Ectodermal cell (in vitro differentiated cells): ENCODE measurements at regions not wholly inside any gene's neighbourhood (a gene's known extent, or its start where the extent isn't known, plus 50 kb on each side); places are given as distances from the start of the nearest gene placed in this dataset.

Source experiments
- H3K27ac ChIP-seq: 2 replicates; pipeline ENCODE4 v1.7.0; 2013; ENCODE audit warnings: mild to moderate bottlenecking, low read depth, low read length; ENCODE audit not compliant: insufficient read depth, poor library complexity, severe bottlenecking
- H3K27me3 ChIP-seq: 2 replicates; pipeline ENCODE4 v1.7.0; 2013; ENCODE audit warnings: mild to moderate bottlenecking, low read length; ENCODE audit not compliant: insufficient read depth, control insufficient read depth, poor library complexity, severe bottlenecking
- H3K36me3 ChIP-seq: one replicate; pipeline ENCODE4 v1.7.0; 2013; ENCODE audit warnings: low read length; ENCODE audit not compliant: control insufficient read depth, insufficient read depth
- H3K4me1 ChIP-seq: one replicate; pipeline ENCODE4 v1.7.0; 2013; ENCODE audit warnings: low read length; ENCODE audit not compliant: control insufficient read depth, insufficient read depth
- H3K4me3 ChIP-seq: 2 replicates; pipeline ENCODE4 v1.7.0; 2013; ENCODE audit warnings: low read depth, low read length, control low read depth; ENCODE audit not compliant: insufficient read depth
- H3K9me3 ChIP-seq: 2 replicates; pipeline ENCODE4 v1.7.0; 2013; ENCODE audit warnings: mild to moderate bottlenecking, low read length, moderate library complexity; ENCODE audit not compliant: control insufficient read depth
- WGBS, 2 experiments: methylation state at CpG; one replicate each; pipeline ENCODE4 v1.1.7; 2013; ENCODE audit warnings: missing lambda C conversion rate in 2 of 2; 5-methylcytosine and 5-hydroxymethylcytosine counted together

DNA sequence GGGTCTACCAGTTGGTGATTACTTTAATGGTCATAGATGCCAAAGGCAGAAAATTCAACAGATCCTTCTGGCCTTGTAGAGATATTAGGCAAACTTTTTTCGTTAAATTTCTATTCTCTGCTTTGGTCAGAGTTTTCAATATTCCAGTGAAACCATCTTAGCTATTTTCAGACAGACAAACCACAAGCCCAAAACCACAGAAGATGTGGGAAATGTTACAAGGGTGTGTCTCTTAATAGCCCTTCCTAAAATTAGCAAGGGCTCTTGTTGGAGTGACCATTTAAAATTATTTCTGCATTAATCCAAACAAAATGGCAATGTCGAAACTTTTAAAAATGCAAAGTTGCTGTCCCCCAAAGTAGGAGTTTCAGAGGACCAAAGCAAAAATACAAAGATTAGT, 102.8 kb downstream of the ARRDC4 start:
- H3K9me3 ChIP-seq, result no peaks in the 10 kb centered on the region
- no peak overlapping the region for H3K27ac ChIP-seq
- WGBS, 2 experiments, result 91 to 98% methylated on average over 2 of the region's 2 CpGs
- H3K4me1 ChIP-seq, result no peaks in the 10 kb centered on the region
- H3K4me3 ChIP-seq, result no peak overlapping the region
- H3K36me3 ChIP-seq, result no peaks in the 10 kb centered on the region
- no peaks in the 10 kb centered on the region for H3K27me3 ChIP-seq

GRCh38 chr15:98063871-98064270, 103.4 kb downstream of the ARRDC4 start:
- Histone ChIP-seq H3K4me1 (no peaks in the 10 kb centered on the region), H3K36me3 (no peaks in the 10 kb centered on the region), H3K9me3 (no peaks in the 10 kb centered on the region), H3K4me3 (no peak overlapping the region), H3K27ac (no peak overlapping the region), H3K27me3 (no peaks in the 10 kb centered on the region)

DNA sequence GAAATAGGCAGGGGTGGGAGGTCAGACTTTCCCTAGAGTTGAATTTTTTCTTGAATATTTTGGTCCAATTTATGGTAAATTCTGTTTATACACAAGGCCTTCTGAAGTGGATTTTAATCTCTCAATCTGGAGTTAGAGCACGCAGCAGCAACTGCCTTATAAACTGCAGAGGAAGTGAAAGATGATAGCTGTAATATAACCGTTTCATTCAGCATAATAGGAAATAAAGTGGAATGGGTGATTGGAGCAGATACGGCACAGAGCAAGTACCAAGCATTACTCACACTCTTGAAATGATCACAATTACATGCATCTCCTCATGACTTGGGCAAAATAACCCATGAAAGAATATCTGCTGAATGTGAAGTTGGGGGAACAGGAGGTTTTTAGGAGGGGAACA, 106.8 kb downstream of the ARRDC4 start:
- WGBS, 2 experiments, result 88 to 91% methylated on average over 2 to 3 of the region's 3 CpGs
- H3K27me3 ChIP-seq, result no peaks in the 10 kb centered on the region
- H3K27ac ChIP-seq, result no peak overlapping the region
- H3K4me1 ChIP-seq, result no peaks in the 10 kb centered on the region
- H3K9me3 ChIP-seq, result no peaks in the 10 kb centered on the region
- no peak overlapping the region for H3K4me3 ChIP-seq
- no peaks in the 10 kb centered on the region for H3K36me3 ChIP-seq

DNA sequence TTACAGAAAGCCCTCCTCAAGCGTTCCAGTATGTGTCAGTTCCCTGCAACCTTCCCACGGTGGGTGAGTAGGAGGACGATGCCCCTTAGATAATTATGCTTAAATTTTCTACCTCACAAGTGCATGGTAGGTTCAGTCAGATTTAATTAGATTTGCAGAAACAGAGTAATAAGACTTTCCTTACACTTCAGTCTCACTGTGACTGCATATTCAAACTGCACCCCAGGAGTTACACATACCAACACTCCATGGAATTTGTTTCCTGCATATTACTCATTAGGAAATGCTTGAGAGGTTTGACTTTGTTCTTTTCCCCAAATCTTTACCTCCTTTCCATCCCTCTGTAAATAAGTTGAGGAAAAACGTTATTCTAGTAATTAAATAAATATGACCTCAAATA, 108.8 kb downstream of the ARRDC4 start:
- H3K27ac ChIP-seq, result no peak overlapping the region
- no peaks in the 10 kb centered on the region for H3K27me3 ChIP-seq
- H3K4me3 ChIP-seq, result no peak overlapping the region
- 87 to 92% methylated on average over 3 of the region's 4 CpGs for WGBS, 2 experiments
- H3K36me3 ChIP-seq, result no peaks in the 10 kb centered on the region
- H3K4me1 ChIP-seq, result no peaks in the 10 kb centered on the region
- no peaks in the 10 kb centered on the region for H3K9me3 ChIP-seq

DNA sequence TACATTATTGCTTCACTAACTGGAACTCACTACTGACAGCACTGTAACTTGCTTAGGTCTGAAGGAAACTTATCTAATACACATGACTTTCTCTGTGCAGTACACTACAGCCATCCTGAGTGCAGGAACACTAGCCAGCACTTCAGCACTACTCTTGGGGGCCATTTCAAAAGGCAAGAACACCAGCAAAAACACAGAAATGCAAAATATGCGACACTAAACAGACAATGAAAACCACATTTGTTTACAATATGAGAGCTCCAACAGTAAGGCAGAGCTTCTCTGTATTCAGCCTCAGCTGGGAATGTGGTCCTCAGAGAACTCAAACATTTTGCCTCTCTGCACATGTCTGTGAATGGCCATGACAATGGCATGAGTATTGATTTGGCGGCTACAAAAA, 109.6 kb downstream of the ARRDC4 start:
- no peaks in the 10 kb centered on the region for H3K27me3 ChIP-seq
- no peak overlapping the region for H3K27ac ChIP-seq
- no peaks in the 10 kb centered on the region for H3K4me1 ChIP-seq
- H3K4me3 ChIP-seq, result no peak overlapping the region
- H3K9me3 ChIP-seq, result no peaks in the 10 kb centered on the region
- 86 to 94% methylated on average over 1 to 2 of the region's 2 CpGs for WGBS, 2 experiments
- no peaks in the 10 kb centered on the region for H3K36me3 ChIP-seq

- no peak overlapping the region for H3K27ac ChIP-seq
- H3K36me3 ChIP-seq, result no peaks in the 10 kb centered on the region
- H3K4me1 ChIP-seq, result no peaks in the 10 kb centered on the region
- H3K9me3 ChIP-seq, result no peaks in the 10 kb centered on the region
- H3K27me3 ChIP-seq, result no peaks in the 10 kb centered on the region
- H3K4me3 ChIP-seq, result no peak overlapping the region
Observed at GRCh38 chr15:98071786-98072185, 111.3 kb downstream of the ARRDC4 start.

DNA sequence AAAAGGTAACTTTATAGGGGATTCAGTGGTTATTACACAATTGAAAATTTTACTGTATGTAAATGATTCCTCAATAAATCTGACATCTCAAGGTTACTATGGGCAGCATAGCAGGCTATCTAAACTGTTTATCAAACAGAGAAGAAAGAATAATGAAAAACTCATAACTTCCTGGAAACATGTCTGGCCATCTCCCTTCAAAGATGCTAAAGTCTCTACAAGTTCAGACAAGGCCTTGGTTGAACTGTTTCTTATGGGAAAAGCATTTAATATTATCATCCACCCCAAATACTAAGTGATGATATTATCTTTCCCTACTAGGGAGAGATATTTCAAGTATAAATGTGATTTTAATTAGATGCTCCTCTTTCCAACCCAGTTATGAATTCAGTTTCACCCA, 114.9 kb downstream of the ARRDC4 start:
- no peaks in the 10 kb centered on the region for H3K27me3 ChIP-seq
- H3K9me3 ChIP-seq, result no peaks in the 10 kb centered on the region
- no peaks in the 10 kb centered on the region for H3K4me1 ChIP-seq
- no peak overlapping the region for H3K4me3 ChIP-seq
- no peak overlapping the region for H3K27ac ChIP-seq
- H3K36me3 ChIP-seq, result no peaks in the 10 kb centered on the region

- H3K27ac ChIP-seq, result no peak overlapping the region
- no peaks in the 10 kb centered on the region for H3K4me1 ChIP-seq
- no peaks in the 10 kb centered on the region for H3K27me3 ChIP-seq
- no peaks in the 10 kb centered on the region for H3K36me3 ChIP-seq
- no peaks in the 10 kb centered on the region for H3K9me3 ChIP-seq
- no peak overlapping the region for H3K4me3 ChIP-seq
- 91 to 96% methylated on average over 8 of the region's 8 CpGs for WGBS, 2 experiments
Observed at GRCh38 chr15:98076021-98076816, 115.7 kb downstream of the ARRDC4 start.

DNA sequence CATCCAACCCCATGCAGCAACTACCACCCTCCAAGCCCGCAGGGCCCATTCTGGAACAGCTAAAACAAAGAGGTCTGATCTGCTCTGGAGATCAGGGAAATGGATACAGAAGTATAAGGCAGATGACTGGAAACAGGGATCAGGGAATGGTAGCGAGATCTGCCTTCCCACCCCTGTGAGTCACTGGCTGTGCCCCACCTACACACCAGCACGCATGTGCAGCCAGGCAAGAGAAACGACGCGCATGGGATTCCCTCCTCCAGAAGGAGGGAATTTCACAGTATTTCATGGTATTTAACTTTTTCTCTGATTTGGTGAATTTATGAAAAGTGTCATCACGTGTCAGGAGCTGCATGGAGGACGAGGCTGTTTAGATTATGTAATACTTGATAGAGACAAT, 116.7 kb downstream of the ARRDC4 start:
- WGBS, 2 experiments, result 86 to 94% methylated on average over 7 of the region's 8 CpGs
- H3K27ac ChIP-seq, result no peak overlapping the region
- no peak overlapping the region for H3K4me3 ChIP-seq
- no peaks in the 10 kb centered on the region for H3K9me3 ChIP-seq
- no peaks in the 10 kb centered on the region for H3K27me3 ChIP-seq
- no peaks in the 10 kb centered on the region for H3K36me3 ChIP-seq
- no peaks in the 10 kb centered on the region for H3K4me1 ChIP-seq

- no peak overlapping the region for H3K27ac ChIP-seq
Observed at GRCh38 chr15:98080791-98081190, 120.3 kb downstream of the ARRDC4 start.

More at GRCh38 chr15:98080791-98081190, 120.3 kb downstream of the ARRDC4 start:
- no peaks in the 10 kb centered on the region for H3K9me3 ChIP-seq
- H3K4me3 ChIP-seq, result no peak overlapping the region
- H3K27me3 ChIP-seq, result no peaks in the 10 kb centered on the region
- H3K36me3 ChIP-seq, result no peaks in the 10 kb centered on the region
- no peaks in the 10 kb centered on the region for H3K4me1 ChIP-seq
- WGBS, 2 experiments, result 85 to 88% methylated on average over 2 of the region's 2 CpGs
